Stimulated activated CD4-positive, alpha-beta T cell treated with anti-CD3 and anti-CD28 coated beads, Interleukin-1b, Interleukin-23, amount 100 ng/mL, for 24 hours (primary cell): ENCODE measurements at regions not wholly inside any gene's neighbourhood (a gene's known extent, or its start where the extent isn't known, plus 50 kb on each side); places are given as distances from the start of the nearest gene placed in this dataset.
A peak's percentile ranks its signal among the peaks of the same experiment; 100 is the strongest.
"Not testable (repeated sequence)": the region's sequence is repeated elsewhere in the genome, so short reads cannot be mapped to it uniquely, and the experiment has no call there.

ENCODE experiments used
- DNase-seq, 4 experiments: peaks; one replicate each; pipeline ENCODE4 v3.0.0-alpha.2; 2020; ENCODE audit warnings: low read depth in 4 of 4, low spot score in 1 of 4

GRCh38 chr12:9342614-9343353 lies 134.6 kb upstream of the PZP start:
- no peak for DNase-seq

GRCh38 chr12:9341260-9341585 lies 133.0 kb upstream of the PZP start:
- DNase-seq = no peak

- DNase-seq = no peak
Observed at GRCh38 chr12:9340422-9341259, 132.4 kb upstream of the PZP start.

- no peak for DNase-seq
Observed at GRCh38 chr12:9337656-9338055, 129.5 kb upstream of the PZP start.

GRCh38 chr12:9336375-9337011 lies 128.3 kb upstream of the PZP start:
- DNase-seq = not testable (repeated sequence)

GRCh38 chr12:9335867-9336266 lies 127.7 kb upstream of the PZP start:
- no peak for DNase-seq

- no peak for DNase-seq
Observed at GRCh38 chr12:9334964-9335363, 126.8 kb upstream of the PZP start.

GRCh38 chr12:9334041-9334692 lies 126.0 kb upstream of the PZP start:
- no peak for DNase-seq

GRCh38 chr12:9333161-9333560 lies 125.0 kb upstream of the PZP start:
- DNase-seq = no peak

- DNase-seq = no peak
Observed at GRCh38 chr12:9332564-9332963, 124.4 kb upstream of the PZP start.

GRCh38 chr12:9331218-9331626 lies 123.0 kb upstream of the PZP start:
- DNase-seq = peak; percentile 42 to 67 (median 60)

GRCh38 chr12:9329019-9329418 lies 120.8 kb upstream of the PZP start:
- DNase-seq = no peak

GRCh38 chr12:9328065-9328464 lies 119.9 kb upstream of the PZP start:
- no peak for DNase-seq

- DNase-seq = no peak
Observed at GRCh38 chr12:9327320-9327719, 119.1 kb upstream of the PZP start.

- not testable (repeated sequence) for DNase-seq
Observed at GRCh38 chr12:9326849-9327248, 118.7 kb upstream of the PZP start.

- no peak for DNase-seq
Observed at GRCh38 chr12:9326085-9326484, 117.9 kb upstream of the PZP start.

- no peak for DNase-seq
Observed at GRCh38 chr12:9325471-9325870, 117.3 kb upstream of the PZP start.

- no peak for DNase-seq
Observed at GRCh38 chr12:9324782-9325181, 116.6 kb upstream of the PZP start.

- no peak for DNase-seq
Observed at GRCh38 chr12:9323144-9323681, 115.0 kb upstream of the PZP start.

- DNase-seq = no peak
Observed at GRCh38 chr12:9319842-9320173, 111.6 kb upstream of the PZP start.

GRCh38 chr12:9319044-9319841 lies 111.0 kb upstream of the PZP start:
- DNase-seq = no peak
